Stimulated activated CD4-positive, alpha-beta T cell treated with anti-CD3 and anti-CD28 coated beads, TNF-alpha, amount 100 ng/mL, for 24 hours (primary cell): ENCODE measurements at regions not wholly inside any gene's neighbourhood (a gene's known extent, or its start where the extent isn't known, plus 50 kb on each side); places are given as distances from the start of the nearest gene placed in this dataset.

Experiments
- DNase-seq, 3 experiments: peaks; one replicate each; pipeline ENCODE4 v3.0.0-alpha.2; 2020; ENCODE audit warnings: low read depth in 3 of 3

GRCh38 chr12:107635139-107635538 is 50.5 kb upstream of the PWP1 start:
- DNase-seq = no peak
